ENCODE measurements at regions not wholly inside any gene's neighbourhood (a gene's known extent, or its start where the extent isn't known, plus 50 kb on each side); places are given as distances from the start of the nearest gene placed in this dataset.

DNA sequence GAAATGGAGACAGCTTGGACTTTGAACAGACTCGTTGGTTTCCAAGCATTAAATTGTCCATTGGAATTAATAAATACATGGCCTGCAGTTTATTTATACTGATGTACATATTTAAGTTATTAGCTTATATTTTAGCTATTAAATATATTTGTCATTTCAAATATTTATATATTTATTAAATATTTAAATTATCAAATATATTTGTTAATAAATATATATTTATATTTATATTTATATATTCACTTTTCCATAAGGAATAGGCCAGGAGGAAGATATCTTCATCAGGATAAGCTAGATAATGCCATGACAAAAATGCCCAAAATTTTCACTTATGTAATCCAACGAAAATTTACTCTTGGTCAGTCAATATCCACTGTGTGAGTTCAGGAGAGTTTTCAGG lies 229.9 kb downstream of the ZNF608 start:
- TF ChIP-seq, protein P1, sequence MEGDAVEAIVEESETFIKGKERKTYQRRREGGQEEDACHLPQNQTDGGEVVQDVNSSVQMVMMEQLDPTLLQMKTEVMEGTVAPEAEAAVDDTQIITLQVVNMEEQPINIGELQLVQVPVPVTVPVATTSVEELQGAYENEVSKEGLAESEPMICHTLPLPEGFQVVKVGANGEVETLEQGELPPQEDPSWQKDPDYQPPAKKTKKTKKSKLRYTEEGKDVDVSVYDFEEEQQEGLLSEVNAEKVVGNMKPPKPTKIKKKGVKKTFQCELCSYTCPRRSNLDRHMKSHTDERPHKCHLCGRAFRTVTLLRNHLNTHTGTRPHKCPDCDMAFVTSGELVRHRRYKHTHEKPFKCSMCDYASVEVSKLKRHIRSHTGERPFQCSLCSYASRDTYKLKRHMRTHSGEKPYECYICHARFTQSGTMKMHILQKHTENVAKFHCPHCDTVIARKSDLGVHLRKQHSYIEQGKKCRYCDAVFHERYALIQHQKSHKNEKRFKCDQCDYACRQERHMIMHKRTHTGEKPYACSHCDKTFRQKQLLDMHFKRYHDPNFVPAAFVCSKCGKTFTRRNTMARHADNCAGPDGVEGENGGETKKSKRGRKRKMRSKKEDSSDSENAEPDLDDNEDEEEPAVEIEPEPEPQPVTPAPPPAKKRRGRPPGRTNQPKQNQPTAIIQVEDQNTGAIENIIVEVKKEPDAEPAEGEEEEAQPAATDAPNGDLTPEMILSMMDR (conservative IDR thresholded peaks at IDR 0.05; ENCODE audit: low read depth, low read length) = no peak
- TF ChIP-seq EZH2 (IDR thresholded peaks at IDR 0.05; ENCODE audit: borderline replicate concordance, low read depth, low read length, poor library complexity, severe bottlenecking) = no peak
